NCI-H748 (cell line): ENCODE measurements at regions not wholly inside any gene's neighbourhood (a gene's known extent, or its start where the extent isn't known, plus 50 kb on each side); places are given as distances from the start of the nearest gene placed in this dataset.
A peak's percentile ranks its signal among the peaks of the same experiment; 100 is the strongest.

Experiments
- DNase-seq: peaks from one replicate; lab custom pipeline; 2025; ENCODE audit not compliant: unreplicated experiment; lab: John Stamatoyannopoulos, UW

- DNase-seq, result peak; percentile 64
These were observed 1151.0 kb downstream of the BCL11B start for GRCh38 chr14:98120831-98121464.

GRCh38 chr14:98122527-98122926 is 1149.5 kb downstream of the BCL11B start:
- no peak for DNase-seq

GRCh38 chr14:98130691-98131090 is 1141.3 kb downstream of the BCL11B start:
- DNase-seq, result no peak

GRCh38 chr14:98131406-98131805 is 1140.6 kb downstream of the BCL11B start:
- DNase-seq, result no peak

GRCh38 chr14:98133806-98134205 is 1138.2 kb downstream of the BCL11B start:
- no peak for DNase-seq

- DNase-seq, result no peak
These were observed 1135.8 kb downstream of the BCL11B start for GRCh38 chr14:98136012-98136789.

GRCh38 chr14:98137131-98138025 is 1134.6 kb downstream of the BCL11B start:
- peak; percentile 98 for DNase-seq

- peak; percentile 72 for DNase-seq
These were observed 1133.3 kb downstream of the BCL11B start for GRCh38 chr14:98138666-98139065.

GRCh38 chr14:98140862-98141530 is 1131.0 kb downstream of the BCL11B start:
- DNase-seq, result no peak

GRCh38 chr14:98143566-98143965 is 1128.4 kb downstream of the BCL11B start:
- DNase-seq, result no peak

- no peak for DNase-seq
These were observed 1127.0 kb downstream of the BCL11B start for GRCh38 chr14:98144964-98145363.

GRCh38 chr14:98146416-98146815 is 1125.6 kb downstream of the BCL11B start:
- no peak for DNase-seq

- no peak for DNase-seq
These were observed 1117.7 kb downstream of the BCL11B start for GRCh38 chr14:98154254-98154653.

- peak; percentile 44 for DNase-seq
These were observed 1115.6 kb downstream of the BCL11B start for GRCh38 chr14:98156411-98156810.

GRCh38 chr14:98160901-98161300 is 1111.1 kb downstream of the BCL11B start:
- no peak for DNase-seq

- no peak for DNase-seq
These were observed 1110.6 kb downstream of the BCL11B start for GRCh38 chr14:98161356-98161755.

GRCh38 chr14:98162856-98163805 is 1108.9 kb downstream of the BCL11B start:
- DNase-seq, result no peak

GRCh38 chr14:98163873-98164272 is 1108.1 kb downstream of the BCL11B start:
- DNase-seq, result no peak

- DNase-seq, result no peak
These were observed 1106.0 kb downstream of the BCL11B start for GRCh38 chr14:98165976-98166375.

- DNase-seq, result no peak
These were observed 1104.7 kb downstream of the BCL11B start for GRCh38 chr14:98167275-98167674.
